Calu3 (cell line): ENCODE measurements at regions not wholly inside any gene's neighbourhood (a gene's known extent, or its start where the extent isn't known, plus 50 kb on each side); places are given as distances from the start of the nearest gene placed in this dataset.

Experiments used
- BruUV-seq: library from RNA; stranded (reverse); fragments of 400-500 nt; replicated peaks from 2 replicates; lab custom pipeline; 2021; lab: Mats Ljungman, UMichigan
- CTCF ChIA-PET: fragments of 300-600 bp; sonication (Branson Sonifier 250); formaldehyde crosslinking; loops from one replicate; lab custom pipeline; 2022; ENCODE audit warnings: antibody characterized with exemption; lab: Charles Lee
- DNase-seq: peaks from one replicate; pipeline ENCODE4 v3.0.0; 2022
- H3K27ac Mint-ChIP-seq: one replicate; pipeline ENCODE4 v1.8.0; 2022; ENCODE audit warnings: mixed read lengths; ENCODE audit not compliant: unreplicated experiment
- H3K27me3 Mint-ChIP-seq: one replicate; pipeline ENCODE4 v1.8.0; 2022; ENCODE audit warnings: mixed read lengths; ENCODE audit not compliant: unreplicated experiment
- H3K36me3 Mint-ChIP-seq: one replicate; pipeline ENCODE4 v1.8.0; 2022; ENCODE audit warnings: mild to moderate bottlenecking, moderate library complexity, mixed read lengths; ENCODE audit not compliant: insufficient read depth, unreplicated experiment
- H3K4me1 Mint-ChIP-seq: one replicate; pipeline ENCODE4 v1.8.0; 2022; ENCODE audit warnings: mild to moderate bottlenecking, low read depth, mixed read lengths; ENCODE audit not compliant: unreplicated experiment
- H3K4me3 Mint-ChIP-seq: one replicate; pipeline ENCODE4 v1.8.0; 2022; ENCODE audit warnings: mild to moderate bottlenecking, low read depth, moderate library complexity, mixed read lengths; ENCODE audit not compliant: unreplicated experiment
- H3K9me3 Mint-ChIP-seq: one replicate; pipeline ENCODE4 v1.8.0; 2022; ENCODE audit warnings: low read depth, mixed read lengths; ENCODE audit not compliant: unreplicated experiment
- CTCF ChIP-seq: fragments of 200-600 bp; IDR thresholded peaks from one replicate; pipeline ENCODE4 v1.8.0; 2022; ENCODE audit warnings: antibody characterized with exemption; ENCODE audit not compliant: unreplicated experiment
- intact Hi-C: fragments of 100-400 bp; cut with micrococcal nuclease; formaldehyde crosslinking; loops from one replicate; pipeline ENCODE4 v1.10.0; 2022; ENCODE audit not compliant: unreplicated experiment

- Mint-ChIP-seq H3K27ac (no peak overlapping the region), H3K36me3 (no peaks in the 10 kb centered on the region), H3K4me3 (no peak overlapping the region), H3K4me1 (peaks cover 8% of the 10 kb centered on the region), H3K9me3 (no peaks in the 10 kb centered on the region), H3K27me3 (no peaks in the 10 kb centered on the region)
- TF ChIP-seq CTCF: no peak
- no TSS peak for BruUV-seq
- CTCF ChIA-PET: no interaction called here
- no peak for DNase-seq
- intact Hi-C loops: no loop called here
Observed at GRCh38 chr14:62315631-62316030, 553.4 kb downstream of the SNAPC1 start.

GRCh38 chr14:62322216-62322615 is 560.0 kb downstream of the SNAPC1 start:
- intact Hi-C loops: no loop called here
- H3K27me3 Mint-ChIP-seq: no peaks in the 10 kb centered on the region
- H3K9me3 Mint-ChIP-seq: peaks cover 3% of the 10 kb centered on the region
- H3K36me3 Mint-ChIP-seq: no peaks in the 10 kb centered on the region
- H3K4me3 Mint-ChIP-seq: no peak overlapping the region
- H3K4me1 Mint-ChIP-seq: peaks cover 8% of the 10 kb centered on the region
- BruUV-seq: no TSS peak
- CTCF ChIA-PET: interaction anchor here (0.7 kb wide), 1 partner anchor 630 kb away, joined by 5 read pairs; no protein-coding TSS in a partner anchor
- DNase-seq: no peak
- H3K27ac Mint-ChIP-seq: no peak overlapping the region
- no peak for TF ChIP-seq CTCF

GRCh38 chr14:62329427-62329826 is 567.2 kb downstream of the SNAPC1 start:
- no peak for DNase-seq
- no peak for TF ChIP-seq CTCF
- Mint-ChIP-seq H3K36me3 (no peaks in the 10 kb centered on the region), H3K27me3 (no peaks in the 10 kb centered on the region), H3K27ac (no peak overlapping the region), H3K4me3 (no peak overlapping the region), H3K4me1 (no peaks in the 10 kb centered on the region), H3K9me3 (peaks cover 2% of the 10 kb centered on the region)
- BruUV-seq: no TSS peak
- intact Hi-C loops: no loop called here
- CTCF ChIA-PET: interaction anchor here (0.8 kb wide), 1 partner anchor 981 kb away, joined by 3 read pairs; no protein-coding TSS in a partner anchor

GRCh38 chr14:62347562-62348011 is 585.4 kb downstream of the SNAPC1 start:
- CTCF ChIA-PET: no interaction called here
- no peak overlapping the region for H3K4me3 Mint-ChIP-seq
- no peak overlapping the region for H3K27ac Mint-ChIP-seq
- no TSS peak for BruUV-seq
- DNase-seq: no peak
- H3K27me3 Mint-ChIP-seq: no peaks in the 10 kb centered on the region
- TF ChIP-seq CTCF: no peak
- H3K9me3 Mint-ChIP-seq: peaks cover 4% of the 10 kb centered on the region
- intact Hi-C loops: no loop called here
- no peaks in the 10 kb centered on the region for H3K4me1 Mint-ChIP-seq
- no peaks in the 10 kb centered on the region for H3K36me3 Mint-ChIP-seq
